PFSK-1 (cell line): ENCODE measurements at regions not wholly inside any gene's neighbourhood (a gene's known extent, or its start where the extent isn't known, plus 50 kb on each side); places are given as distances from the start of the nearest gene placed in this dataset.

Experiments used
- POLR2AphosphoS5 ChIP-seq: IDR thresholded peaks from 2 replicates; pipeline ENCODE4 v1.6.1; 2012; ENCODE audit warnings: low read depth, mild to moderate bottlenecking, control low read depth, low read length, moderate library complexity
- REST ChIP-seq, 2 experiments: IDR thresholded peaks; 2 replicates each; pipeline versions ENCODE4 v1.6.1 to v1.8.0; 2011 to 2012; ENCODE audit warnings: low read depth in 2 of 2, low read length in 2 of 2, control low read depth in 1 of 2, inconsistent platforms in 1 of 2, mild to moderate bottlenecking in 1 of 2, moderate library complexity in 1 of 2; ENCODE audit not compliant: insufficient read depth in 1 of 2
- SIN3A ChIP-seq: IDR thresholded peaks from 2 replicates; pipeline ENCODE4 v1.6.1; 2012; ENCODE audit warnings: mild to moderate bottlenecking, low read length, moderate library complexity, borderline replicate concordance; ENCODE audit not compliant: insufficient read depth
- TAF1 ChIP-seq: IDR thresholded peaks from 2 replicates; pipeline ENCODE4 v1.6.1; 2012; ENCODE audit warnings: low read length, control low read depth, borderline replicate concordance; ENCODE audit not compliant: insufficient read depth

GRCh38 chr1:238790882-238791281, 595.5 kb upstream of the CHRM3 start:
- no peak for TF ChIP-seq POLR2AphosphoS5
- TF ChIP-seq TAF1, result no peak
- no peak for TF ChIP-seq REST (IDR thresholded peaks at IDR 0.05; ENCODE audit: insufficient read depth in 1 of 2, low read depth in 2 of 2, low read length in 2 of 2)
- TF ChIP-seq SIN3A, result no peak
